IPS-18a (cell line): ENCODE measurements at regions not wholly inside any gene's neighbourhood (a gene's known extent, or its start where the extent isn't known, plus 50 kb on each side); places are given as distances from the start of the nearest gene placed in this dataset.
"Not testable (repeated sequence)": the region's sequence is repeated elsewhere in the genome, so short reads cannot be mapped to it uniquely, and the experiment has no call there.

Experiments
- H3K27ac ChIP-seq: one replicate; pipeline ENCODE4 v1.5.1; 2013; ENCODE audit warnings: low read length
- H3K27me3 ChIP-seq: one replicate; pipeline ENCODE4 v1.6.1; 2013; ENCODE audit warnings: mild to moderate bottlenecking, low read length; ENCODE audit not compliant: control insufficient read depth, insufficient read depth
- H3K36me3 ChIP-seq: one replicate; pipeline ENCODE4 v1.6.1; 2013; ENCODE audit warnings: low read depth, low read length; ENCODE audit not compliant: control insufficient read depth
- H3K4me1 ChIP-seq: one replicate; pipeline ENCODE4 v1.6.1; 2013; ENCODE audit warnings: low read depth, low read length; ENCODE audit not compliant: control insufficient read depth
- H3K4me3 ChIP-seq: one replicate; pipeline ENCODE4 v1.5.1; 2013; ENCODE audit warnings: low read length
- H3K9ac ChIP-seq: one replicate; pipeline ENCODE4 v1.6.1; 2013; ENCODE audit warnings: mild to moderate bottlenecking, low read length, moderate library complexity
- H3K9me3 ChIP-seq: one replicate; pipeline ENCODE4 v1.6.1; 2013; ENCODE audit warnings: low read depth, low read length; ENCODE audit not compliant: control insufficient read depth

DNA sequence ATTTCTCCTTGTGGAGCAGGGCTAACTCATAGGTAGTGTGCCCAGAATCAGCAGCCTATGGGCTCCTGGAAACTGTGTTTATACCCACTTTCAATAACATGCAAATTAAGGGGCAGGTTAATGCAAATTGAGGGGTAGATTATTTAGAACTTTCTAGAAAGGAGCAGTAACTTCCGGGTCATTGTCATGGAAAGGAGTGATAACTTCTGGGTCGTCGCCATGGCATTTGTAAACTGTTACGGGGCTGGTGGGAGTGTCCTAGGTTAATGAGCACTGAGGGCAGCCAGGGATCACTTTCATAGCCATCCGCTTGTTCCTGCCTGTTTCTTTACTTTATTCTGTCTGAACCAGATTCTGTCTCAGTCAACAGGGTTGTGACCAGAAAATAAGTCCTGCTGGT lies 143.3 kb upstream of the RFLNA start:
- Histone ChIP-seq H3K27me3 (no peaks in the 10 kb centered on the region), H3K36me3 (no peaks in the 10 kb centered on the region), H3K9ac (no peak overlapping the region), H3K27ac (no peak overlapping the region), H3K4me3 (no peak overlapping the region), H3K9me3 (no peaks in the 10 kb centered on the region), H3K4me1 (peaks cover 17% of the 10 kb centered on the region)

DNA sequence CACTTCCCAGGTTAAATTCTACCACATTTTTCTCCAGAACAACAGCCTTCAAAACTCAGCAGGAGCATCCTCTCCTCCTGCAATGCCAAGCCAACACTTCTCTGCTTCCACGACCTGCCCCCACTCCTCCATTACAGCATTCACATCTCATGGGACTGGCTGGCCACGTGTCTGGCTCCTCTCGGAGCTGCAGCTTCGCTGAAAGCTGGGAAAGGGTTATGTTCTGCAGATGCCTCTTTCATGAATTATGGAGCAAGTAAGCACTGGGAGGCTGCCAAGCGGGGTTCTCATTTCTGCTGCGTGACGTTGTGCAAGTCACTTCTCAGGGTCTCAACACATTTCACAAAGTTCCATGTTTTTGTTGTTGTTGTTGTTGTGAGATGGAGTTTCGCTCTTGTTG lies 142.2 kb upstream of the RFLNA start:
- Histone ChIP-seq H3K4me1 (peaks cover 13% of the 10 kb centered on the region), H3K9me3 (no peaks in the 10 kb centered on the region), H3K27ac (no peak overlapping the region), H3K9ac (no peak overlapping the region), H3K27me3 (no peaks in the 10 kb centered on the region), H3K4me3 (no peak overlapping the region), H3K36me3 (no peaks in the 10 kb centered on the region)

DNA sequence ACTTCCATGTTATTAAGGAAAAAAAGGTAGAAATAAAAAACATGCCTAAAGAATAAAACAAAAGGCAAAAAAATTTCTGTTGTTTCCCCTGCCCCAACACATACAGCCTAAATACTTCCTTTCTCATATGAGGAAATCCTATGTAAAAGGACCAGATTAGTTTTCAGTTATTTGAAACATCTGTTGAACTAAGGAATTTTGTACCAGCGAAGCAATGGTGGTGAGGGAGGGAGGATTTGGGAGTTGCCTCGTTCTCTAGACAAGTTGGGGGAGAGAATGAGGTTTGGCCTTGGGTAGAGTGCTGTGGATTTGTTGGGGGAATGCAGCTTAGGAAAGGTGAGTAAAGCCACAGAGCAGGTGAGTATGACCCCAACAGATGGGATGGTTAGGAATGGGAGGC lies 141.5 kb upstream of the RFLNA start:
- Histone ChIP-seq H3K36me3 (no peaks in the 10 kb centered on the region), H3K9me3 (no peaks in the 10 kb centered on the region), H3K4me3 (no peak overlapping the region), H3K4me1 (peaks cover 9% of the 10 kb centered on the region), H3K27me3 (no peaks in the 10 kb centered on the region), H3K27ac (no peak overlapping the region), H3K9ac (no peak overlapping the region)

DNA sequence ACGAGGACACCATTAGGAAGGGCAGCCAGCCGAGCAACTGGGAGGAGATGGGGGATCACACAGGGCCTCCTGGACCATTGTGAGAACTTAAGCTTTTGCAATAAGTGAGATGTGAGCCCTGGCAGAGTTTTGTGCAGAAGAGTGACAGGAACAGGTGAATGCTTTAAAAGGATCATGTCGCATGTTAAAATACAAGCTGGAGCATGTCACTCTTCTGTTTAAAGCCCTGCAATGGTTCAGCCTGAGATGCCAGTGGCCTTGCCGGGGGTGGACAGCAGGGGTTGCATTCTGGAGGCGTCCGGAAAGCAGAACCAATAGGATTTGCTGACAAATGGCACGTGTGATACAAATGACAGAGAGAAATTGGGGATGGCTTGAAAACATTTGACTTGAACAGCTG lies 137.5 kb upstream of the RFLNA start:
- H3K4me3 ChIP-seq, result no peak overlapping the region
- no peaks in the 10 kb centered on the region for H3K9me3 ChIP-seq
- H3K36me3 ChIP-seq, result no peaks in the 10 kb centered on the region
- no peaks in the 10 kb centered on the region for H3K27me3 ChIP-seq
- no peak overlapping the region for H3K27ac ChIP-seq
- peaks cover 4% of the 10 kb centered on the region for H3K4me1 ChIP-seq
- no peak overlapping the region for H3K9ac ChIP-seq

DNA sequence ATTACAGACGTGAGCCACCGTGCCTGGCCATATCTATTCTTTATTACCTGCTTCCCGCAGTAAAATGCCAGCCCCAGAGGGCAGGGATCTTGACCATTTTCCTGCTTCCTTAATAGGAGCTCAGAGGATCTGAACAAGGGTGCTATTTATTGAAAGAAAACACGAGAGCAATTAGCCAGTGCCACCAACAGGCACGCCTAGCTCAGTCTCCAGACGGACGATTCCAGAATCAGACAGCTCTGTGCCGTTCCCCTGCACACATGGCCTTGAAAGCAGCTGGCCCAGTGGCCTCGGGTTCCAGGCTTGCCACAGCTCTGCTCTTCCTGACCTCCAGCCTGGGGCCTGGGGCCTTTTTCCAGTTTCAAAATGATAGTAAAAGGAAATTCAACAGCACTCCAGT lies 135.2 kb upstream of the RFLNA start:
- no peaks in the 10 kb centered on the region for H3K9me3 ChIP-seq
- H3K27me3 ChIP-seq, result no peaks in the 10 kb centered on the region
- peaks cover 4% of the 10 kb centered on the region for H3K4me1 ChIP-seq
- no peaks in the 10 kb centered on the region for H3K36me3 ChIP-seq
- H3K9ac ChIP-seq, result no peak overlapping the region
- no peak overlapping the region for H3K27ac ChIP-seq
- H3K4me3 ChIP-seq, result no peak overlapping the region

DNA sequence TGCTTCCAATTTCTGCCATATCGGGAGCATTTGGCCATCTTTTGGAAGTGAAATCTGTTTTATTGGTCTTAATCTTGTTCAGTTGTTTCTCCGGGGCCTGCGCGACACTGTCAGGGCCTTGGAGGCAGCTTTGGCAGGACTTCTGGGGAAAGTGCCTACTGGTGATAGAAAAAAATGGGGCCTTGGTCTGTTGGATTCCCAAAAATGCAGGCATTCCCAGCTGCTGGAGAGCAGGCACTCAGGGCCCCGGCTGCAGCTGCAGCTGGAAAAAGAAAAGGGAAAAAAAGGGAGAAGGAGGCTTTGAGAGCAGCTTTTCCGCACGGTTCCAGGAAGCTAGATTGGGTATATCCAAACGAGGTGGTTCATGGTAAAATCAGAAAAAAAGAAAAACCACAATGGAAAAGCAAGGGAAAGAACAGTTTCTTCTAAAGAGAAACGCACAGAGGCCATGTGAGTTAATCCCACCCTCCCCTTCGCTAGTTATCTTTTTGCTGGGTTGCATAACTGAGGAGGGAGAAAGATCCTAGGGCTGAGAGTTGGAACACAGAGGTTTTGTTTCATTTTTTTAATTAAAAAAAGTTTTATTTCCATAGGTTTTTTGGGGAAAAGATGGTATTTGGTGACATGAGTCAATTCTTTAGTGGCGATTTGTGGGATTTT lies 134.7 kb upstream of the RFLNA start:
- Histone ChIP-seq H3K27me3 (no peaks in the 10 kb centered on the region), H3K9ac (no peak overlapping the region), H3K36me3 (no peaks in the 10 kb centered on the region), H3K9me3 (no peaks in the 10 kb centered on the region), H3K27ac (no peak overlapping the region), H3K4me3 (no peak overlapping the region), H3K4me1 (peaks cover 4% of the 10 kb centered on the region)

DNA sequence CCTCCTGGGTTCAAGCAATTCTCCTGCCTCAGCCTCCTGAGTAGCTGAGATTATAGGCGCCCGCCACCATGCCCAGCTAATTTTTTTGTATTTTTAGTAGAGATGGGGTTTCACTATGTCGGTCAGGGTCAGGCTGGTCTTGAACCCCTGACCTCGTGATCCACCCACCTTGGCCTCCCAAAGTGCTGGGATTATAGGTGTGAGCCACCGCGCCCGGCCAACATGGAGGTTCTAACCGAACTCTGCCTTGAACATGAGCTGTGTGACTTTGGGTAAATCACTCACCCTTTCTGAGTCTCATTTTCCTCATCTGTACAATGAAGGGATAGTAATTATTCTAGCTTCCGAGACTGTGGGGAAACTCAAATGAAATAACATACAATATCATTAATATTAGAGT lies 133.5 kb upstream of the RFLNA start:
- H3K36me3 ChIP-seq, H3K4me1 ChIP-seq, H3K27me3 ChIP-seq, H3K4me3 ChIP-seq, H3K9ac ChIP-seq, H3K27ac ChIP-seq, H3K9me3 ChIP-seq: not testable (repeated sequence)

DNA sequence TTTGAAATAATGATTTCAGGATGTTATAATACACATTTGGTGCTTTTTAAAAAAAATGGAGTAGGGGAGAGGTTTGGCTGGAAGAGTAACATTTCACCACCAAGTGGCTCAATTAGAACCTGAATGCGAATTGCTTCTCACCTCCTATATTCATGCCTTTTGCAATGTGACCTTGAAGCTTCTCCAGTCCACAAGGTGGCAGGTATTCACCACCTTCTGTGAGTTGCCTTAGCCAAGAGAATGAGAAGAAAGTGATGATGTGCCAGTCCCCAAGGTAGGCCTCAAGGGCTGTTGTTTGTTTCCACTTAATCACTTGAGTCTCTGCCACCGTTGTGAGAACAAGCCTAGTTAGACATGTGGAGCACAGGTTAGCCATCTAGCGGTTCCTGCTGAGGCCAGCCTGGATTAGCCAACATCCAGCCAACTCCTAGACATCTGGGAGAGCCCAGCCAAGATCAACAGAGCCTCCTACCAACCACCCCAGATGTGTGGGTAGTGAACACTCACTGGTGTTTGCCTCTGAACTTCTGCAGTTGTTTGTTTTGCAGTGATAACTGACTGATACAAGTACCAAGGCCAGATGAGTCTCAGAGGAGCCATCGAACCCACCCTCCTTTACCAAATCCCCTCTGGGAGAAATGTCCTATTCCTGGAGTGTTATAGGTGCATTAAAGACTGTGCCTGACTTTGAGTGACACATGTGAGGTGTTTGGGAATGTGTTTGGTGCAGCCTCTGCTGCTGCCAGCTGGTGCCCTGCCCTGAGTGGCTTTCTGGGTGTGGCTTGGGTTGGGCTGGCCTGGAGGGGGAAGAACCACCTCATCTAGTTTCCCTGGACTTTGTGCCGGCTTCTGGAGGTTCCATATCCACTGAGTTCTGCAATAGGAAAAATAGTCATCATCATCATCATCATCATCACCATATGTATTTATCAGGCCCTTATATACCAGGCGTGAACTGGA lies 132.5 kb upstream of the RFLNA start:
- Histone ChIP-seq H3K36me3 (no peaks in the 10 kb centered on the region), H3K27ac (no peak overlapping the region), H3K9ac (no peak overlapping the region), H3K27me3 (no peaks in the 10 kb centered on the region), H3K4me3 (no peak overlapping the region), H3K4me1 (peaks cover 4% of the 10 kb centered on the region), H3K9me3 (no peaks in the 10 kb centered on the region)

DNA sequence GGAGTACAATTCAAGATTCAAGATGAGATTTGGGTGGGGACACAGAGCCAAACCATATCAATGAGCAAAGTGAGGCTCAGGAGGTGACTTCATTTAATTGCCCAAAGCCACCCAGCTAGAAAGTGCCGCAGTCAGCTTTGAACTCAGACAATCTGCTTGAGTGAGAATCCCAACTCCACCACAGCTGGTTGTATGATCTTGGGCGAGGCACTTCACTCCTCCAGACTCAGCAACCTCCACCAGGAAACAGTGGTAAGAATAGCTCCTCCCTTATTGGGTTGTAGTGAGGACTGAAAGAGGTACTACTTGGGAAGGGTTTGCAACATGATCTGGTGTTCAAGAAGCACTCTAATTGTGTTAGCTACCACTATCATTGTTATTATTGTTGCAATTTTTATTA lies 129.2 kb upstream of the RFLNA start:
- Histone ChIP-seq H3K27me3 (no peaks in the 10 kb centered on the region), H3K4me3 (no peak overlapping the region), H3K9me3 (no peaks in the 10 kb centered on the region), H3K27ac (no peak overlapping the region), H3K4me1 (no peaks in the 10 kb centered on the region), H3K36me3 (no peaks in the 10 kb centered on the region), H3K9ac (no peak overlapping the region)

DNA sequence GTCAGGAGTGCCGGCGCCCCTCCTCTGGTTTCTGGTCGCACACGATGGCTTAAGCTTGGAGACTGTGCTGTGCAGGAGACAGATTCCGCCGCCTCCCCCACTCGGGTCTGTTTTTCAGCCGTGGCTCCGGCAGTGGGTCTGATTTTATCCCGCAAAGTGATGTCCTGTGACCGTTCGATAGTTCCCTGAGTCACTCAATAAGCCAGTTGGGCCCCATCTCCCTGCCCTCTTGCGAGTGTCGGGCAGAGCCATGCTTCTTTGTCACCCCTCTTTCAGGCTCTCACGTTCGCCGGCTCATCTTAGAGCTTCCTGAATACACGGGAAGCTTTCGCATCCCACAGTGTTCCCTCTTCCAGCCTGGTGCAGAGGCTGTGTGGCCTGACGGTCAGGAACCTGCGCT lies 127.8 kb upstream of the RFLNA start:
- Histone ChIP-seq H3K9me3 (no peaks in the 10 kb centered on the region), H3K9ac (no peak overlapping the region), H3K4me3 (no peak overlapping the region), H3K36me3 (no peaks in the 10 kb centered on the region), H3K27ac (no peak overlapping the region), H3K4me1 (no peaks in the 10 kb centered on the region), H3K27me3 (no peaks in the 10 kb centered on the region)

DNA sequence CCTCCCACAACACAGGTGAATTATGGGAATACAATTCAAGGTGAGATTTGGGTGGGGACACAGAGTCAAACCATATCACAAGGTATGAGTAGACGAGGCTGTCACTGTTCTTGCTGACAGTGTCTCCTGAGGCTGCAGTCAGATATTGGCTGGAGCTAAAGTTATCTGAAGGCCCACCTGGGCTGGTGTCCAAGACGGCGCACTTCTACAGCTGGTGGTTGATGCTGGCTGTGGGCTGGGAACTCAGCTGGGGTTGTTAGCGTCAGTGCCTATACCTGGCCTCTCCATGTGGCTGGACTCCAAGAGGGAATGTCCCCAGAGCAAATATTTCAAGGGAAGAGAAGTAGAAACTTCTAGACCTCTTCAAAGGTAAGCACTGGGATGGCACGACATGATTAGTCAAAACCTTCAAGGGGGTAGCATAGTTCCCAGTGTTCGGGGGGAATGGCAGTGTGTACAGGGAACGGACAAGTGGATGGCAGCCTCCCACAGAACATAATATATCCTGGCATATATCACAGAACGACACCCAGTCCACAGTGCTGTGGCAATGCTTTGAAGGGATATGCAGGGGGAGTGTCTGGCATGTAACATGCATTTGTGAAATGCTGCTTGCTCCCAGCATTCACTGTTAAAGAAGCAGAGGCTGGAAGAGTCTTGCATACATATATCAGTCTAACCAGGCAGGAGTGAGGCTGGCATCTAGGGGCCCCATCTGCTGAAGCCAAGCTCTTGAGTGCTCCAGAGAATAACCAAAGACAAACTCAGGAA lies 126.7 kb upstream of the RFLNA start:
- H3K27ac ChIP-seq, result no peak overlapping the region
- H3K4me1 ChIP-seq, result no peaks in the 10 kb centered on the region

More for the DNA sequence above, 126.7 kb upstream of the RFLNA start:
- Histone ChIP-seq H3K36me3 (no peaks in the 10 kb centered on the region), H3K4me3 (no peak overlapping the region), H3K9ac (no peak overlapping the region), H3K27me3 (no peaks in the 10 kb centered on the region), H3K9me3 (no peaks in the 10 kb centered on the region)
